ENCODE measurements at regions not wholly inside any gene's neighbourhood (a gene's known extent, or its start where the extent isn't known, plus 50 kb on each side); places are given as distances from the start of the nearest gene placed in this dataset.

DNA sequence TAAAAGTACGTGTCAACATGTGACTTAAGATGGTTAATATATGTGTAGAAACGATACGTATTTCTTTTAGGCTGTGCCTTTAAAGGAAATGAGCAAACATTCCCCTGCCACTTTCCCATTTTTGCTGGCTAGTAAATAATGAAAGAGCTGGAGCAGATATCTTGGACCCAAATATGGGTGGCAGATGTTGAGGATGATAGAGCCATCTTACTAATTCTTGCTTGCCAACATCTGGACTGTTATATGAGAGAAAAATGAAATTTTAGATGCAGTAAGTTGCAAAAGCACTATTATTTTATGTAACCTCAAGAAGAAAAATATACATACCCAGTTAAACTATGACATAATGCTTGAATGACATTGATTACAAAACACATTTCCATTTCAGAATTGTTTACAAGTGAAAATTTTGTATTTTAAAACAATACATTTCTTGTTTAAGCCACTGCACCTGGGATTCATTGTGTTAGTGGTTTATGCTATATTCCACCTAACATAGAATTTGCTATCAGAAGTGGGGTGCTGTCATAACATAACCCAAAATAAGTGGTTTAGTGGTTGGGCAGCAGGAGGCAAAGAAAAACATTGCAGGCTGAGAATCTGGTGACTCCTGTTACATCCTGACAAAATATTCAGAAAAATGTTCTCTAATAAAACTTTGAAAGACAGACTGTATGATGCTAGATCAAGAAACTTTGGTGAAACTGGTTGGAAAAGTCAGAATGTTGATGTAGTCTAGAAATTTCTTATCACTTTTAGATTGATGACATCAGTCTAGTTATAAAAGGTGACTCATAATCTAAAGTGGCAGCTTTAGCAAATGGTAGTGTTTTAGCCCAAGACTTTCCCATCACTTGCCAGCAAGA lies 305.0 kb downstream of the PTEN start:
- TF ChIP-seq, protein P1, sequence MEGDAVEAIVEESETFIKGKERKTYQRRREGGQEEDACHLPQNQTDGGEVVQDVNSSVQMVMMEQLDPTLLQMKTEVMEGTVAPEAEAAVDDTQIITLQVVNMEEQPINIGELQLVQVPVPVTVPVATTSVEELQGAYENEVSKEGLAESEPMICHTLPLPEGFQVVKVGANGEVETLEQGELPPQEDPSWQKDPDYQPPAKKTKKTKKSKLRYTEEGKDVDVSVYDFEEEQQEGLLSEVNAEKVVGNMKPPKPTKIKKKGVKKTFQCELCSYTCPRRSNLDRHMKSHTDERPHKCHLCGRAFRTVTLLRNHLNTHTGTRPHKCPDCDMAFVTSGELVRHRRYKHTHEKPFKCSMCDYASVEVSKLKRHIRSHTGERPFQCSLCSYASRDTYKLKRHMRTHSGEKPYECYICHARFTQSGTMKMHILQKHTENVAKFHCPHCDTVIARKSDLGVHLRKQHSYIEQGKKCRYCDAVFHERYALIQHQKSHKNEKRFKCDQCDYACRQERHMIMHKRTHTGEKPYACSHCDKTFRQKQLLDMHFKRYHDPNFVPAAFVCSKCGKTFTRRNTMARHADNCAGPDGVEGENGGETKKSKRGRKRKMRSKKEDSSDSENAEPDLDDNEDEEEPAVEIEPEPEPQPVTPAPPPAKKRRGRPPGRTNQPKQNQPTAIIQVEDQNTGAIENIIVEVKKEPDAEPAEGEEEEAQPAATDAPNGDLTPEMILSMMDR (IDR thresholded peaks at IDR 0.05; ENCODE audit: low read depth, low read length, missing control alignments): no peak
- in situ Hi-C loops (cut with HindIII; ENCODE audit: low sequenced_read_pairs): no loop called here
- DNase-seq (ENCODE audit: low read depth): no peak
- H3K4me3 ChIP-seq (ENCODE audit: low read depth, low read length): no peak overlapping the region

DNA sequence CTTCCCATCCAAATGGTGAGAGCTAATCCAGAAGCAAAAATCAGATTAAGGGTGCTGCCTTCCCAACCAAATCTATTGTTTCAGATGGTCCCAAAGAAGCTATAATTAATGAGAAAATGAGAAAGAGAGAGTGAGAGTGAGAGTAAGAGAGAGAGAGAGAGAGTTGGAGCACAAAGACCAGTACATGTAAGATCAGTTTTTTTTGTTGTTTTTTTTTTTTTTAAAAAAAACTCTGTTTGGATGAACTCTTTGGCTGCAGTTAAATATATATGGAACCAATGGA lies 305.6 kb downstream of the PTEN start:
- in situ Hi-C loops (cut with HindIII; ENCODE audit: low sequenced_read_pairs): no loop called here
- H3K4me3 ChIP-seq (ENCODE audit: low read depth, low read length): no peak overlapping the region
- no peak for DNase-seq (ENCODE audit: low read depth)

DNA sequence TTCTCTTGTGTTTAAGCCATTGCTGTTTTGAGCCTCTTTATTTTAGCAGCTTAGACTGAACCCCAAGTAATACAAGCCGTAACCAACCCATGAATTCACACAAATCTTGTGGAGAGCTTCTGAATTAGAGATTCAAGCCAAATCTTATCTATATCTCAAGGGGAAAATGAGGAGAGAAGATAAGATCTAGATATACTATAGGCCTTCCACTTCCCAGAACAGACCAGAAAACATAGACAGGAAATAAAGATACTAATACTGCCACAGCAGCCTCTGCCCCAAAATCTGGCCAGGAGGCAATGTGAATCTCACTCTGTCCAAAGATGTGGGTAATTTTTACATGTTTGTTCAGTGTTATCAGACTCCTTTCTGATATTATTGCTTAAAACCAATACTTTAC lies 307.2 kb downstream of the PTEN start:
- DNase-seq (ENCODE audit: low read depth): no peak
- in situ Hi-C loops (cut with HindIII; ENCODE audit: low sequenced_read_pairs): no loop called here
- H3K4me3 ChIP-seq (ENCODE audit: low read depth, low read length): no peak overlapping the region
- TF ChIP-seq, protein P1 (IDR thresholded peaks at IDR 0.05; ENCODE audit: low read depth, low read length, missing control alignments): no peak

More for the DNA sequence above, 305.6 kb downstream of the PTEN start:
- TF ChIP-seq, protein P1 (IDR thresholded peaks at IDR 0.05; ENCODE audit: low read depth, low read length, missing control alignments): no peak

DNA sequence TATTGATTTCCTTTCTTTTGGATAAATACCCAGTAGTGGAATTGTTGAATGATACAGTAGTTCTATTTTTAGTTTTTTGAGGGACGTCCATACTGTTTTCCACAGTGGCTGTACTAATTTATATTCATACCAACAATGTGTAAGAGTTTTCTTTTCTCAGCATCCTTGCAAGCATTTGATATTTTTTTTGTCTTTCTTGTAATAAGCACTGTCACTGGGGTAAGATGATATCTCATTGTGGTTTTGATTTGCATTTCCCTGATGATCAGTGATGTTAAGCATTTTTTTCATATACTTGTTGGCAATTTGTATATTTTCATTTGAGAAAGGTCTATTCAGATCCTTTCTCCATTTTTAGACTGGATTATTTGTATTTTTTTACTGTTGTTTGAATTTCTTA lies 308.7 kb downstream of the PTEN start:
- no peak overlapping the region for H3K4me3 ChIP-seq (ENCODE audit: low read depth, low read length)
- in situ Hi-C loops (cut with HindIII; ENCODE audit: low sequenced_read_pairs): no loop called here
- DNase-seq (ENCODE audit: low read depth): no peak
- TF ChIP-seq, protein P1 (IDR thresholded peaks at IDR 0.05; ENCODE audit: low read depth, low read length, missing control alignments): no peak

DNA sequence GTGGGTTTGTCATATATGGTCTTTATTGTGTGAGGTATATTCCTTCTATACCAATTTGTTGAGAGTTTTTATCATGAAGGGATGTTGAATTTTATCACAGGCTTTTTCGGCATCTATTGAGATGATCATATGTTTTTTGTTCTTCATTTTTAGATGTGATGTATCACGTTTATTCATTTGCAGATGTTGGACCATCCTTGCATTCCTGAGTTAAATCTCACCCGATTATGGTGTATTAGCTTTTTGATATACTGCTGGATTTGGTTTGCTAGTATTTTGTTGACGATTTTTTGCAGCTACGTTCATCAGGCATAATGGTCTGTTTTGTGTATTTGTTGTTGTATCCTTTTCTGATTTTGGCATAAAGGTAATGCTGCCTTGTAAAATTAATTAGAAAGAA lies 311.0 kb downstream of the PTEN start:
- in situ Hi-C loops (cut with HindIII; ENCODE audit: low sequenced_read_pairs): no loop called here

DNA sequence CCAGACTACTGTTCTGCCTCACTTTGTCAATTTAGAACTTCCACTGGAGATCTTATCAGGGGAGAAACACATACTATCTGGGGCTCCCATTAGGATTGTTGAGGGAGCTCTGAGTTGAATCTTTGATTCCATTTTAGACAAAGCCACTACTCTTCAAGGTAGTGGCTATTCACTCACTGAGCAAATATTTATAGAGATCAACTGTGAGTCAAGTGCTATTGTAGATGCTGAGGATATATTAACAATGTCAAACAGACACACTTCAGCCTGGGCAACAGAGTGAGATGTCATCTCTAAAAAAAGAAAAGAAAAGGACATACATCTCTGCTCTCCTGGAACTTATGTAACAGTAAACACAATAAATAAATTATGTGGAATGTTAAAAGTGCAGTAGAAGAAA lies 315.3 kb downstream of the PTEN start:
- in situ Hi-C loops (cut with HindIII; ENCODE audit: low sequenced_read_pairs): no loop called here
- TF ChIP-seq, protein P1 (IDR thresholded peaks at IDR 0.05; ENCODE audit: low read depth, low read length, missing control alignments): no peak
- DNase-seq (ENCODE audit: low read depth): no peak
- no peak overlapping the region for H3K4me3 ChIP-seq (ENCODE audit: low read depth, low read length)

More for the DNA sequence above, 311.0 kb downstream of the PTEN start:
- DNase-seq (ENCODE audit: low read depth): no peak
- no peak overlapping the region for H3K4me3 ChIP-seq (ENCODE audit: low read depth, low read length)
- TF ChIP-seq, protein P1 (IDR thresholded peaks at IDR 0.05; ENCODE audit: low read depth, low read length, missing control alignments): no peak
